ENCODE measurements at regions not wholly inside any gene's neighbourhood (a gene's known extent, or its start where the extent isn't known, plus 50 kb on each side); places are given as distances from the start of the nearest gene placed in this dataset.

DNA sequence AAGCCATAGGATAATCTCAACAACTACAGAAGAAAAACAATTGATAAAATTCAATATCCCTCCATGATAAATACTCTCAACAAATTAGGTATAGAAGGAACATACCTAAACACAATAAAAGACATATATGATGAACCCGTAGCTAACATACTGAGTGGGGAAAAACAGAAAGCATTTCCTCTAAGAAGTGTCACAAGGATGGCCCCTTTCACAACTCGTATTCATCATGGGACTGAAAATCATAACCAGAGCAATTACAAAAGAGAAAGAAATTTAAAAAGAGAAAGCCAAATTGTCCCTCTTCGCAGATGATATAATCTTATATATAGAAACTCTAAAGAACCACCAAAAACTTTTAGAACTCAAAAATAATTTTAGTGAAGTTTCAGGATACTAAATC is 146.3 kb upstream of the RGMB start:
- TF ChIP-seq, protein P1, sequence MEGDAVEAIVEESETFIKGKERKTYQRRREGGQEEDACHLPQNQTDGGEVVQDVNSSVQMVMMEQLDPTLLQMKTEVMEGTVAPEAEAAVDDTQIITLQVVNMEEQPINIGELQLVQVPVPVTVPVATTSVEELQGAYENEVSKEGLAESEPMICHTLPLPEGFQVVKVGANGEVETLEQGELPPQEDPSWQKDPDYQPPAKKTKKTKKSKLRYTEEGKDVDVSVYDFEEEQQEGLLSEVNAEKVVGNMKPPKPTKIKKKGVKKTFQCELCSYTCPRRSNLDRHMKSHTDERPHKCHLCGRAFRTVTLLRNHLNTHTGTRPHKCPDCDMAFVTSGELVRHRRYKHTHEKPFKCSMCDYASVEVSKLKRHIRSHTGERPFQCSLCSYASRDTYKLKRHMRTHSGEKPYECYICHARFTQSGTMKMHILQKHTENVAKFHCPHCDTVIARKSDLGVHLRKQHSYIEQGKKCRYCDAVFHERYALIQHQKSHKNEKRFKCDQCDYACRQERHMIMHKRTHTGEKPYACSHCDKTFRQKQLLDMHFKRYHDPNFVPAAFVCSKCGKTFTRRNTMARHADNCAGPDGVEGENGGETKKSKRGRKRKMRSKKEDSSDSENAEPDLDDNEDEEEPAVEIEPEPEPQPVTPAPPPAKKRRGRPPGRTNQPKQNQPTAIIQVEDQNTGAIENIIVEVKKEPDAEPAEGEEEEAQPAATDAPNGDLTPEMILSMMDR (IDR thresholded peaks at IDR 0.05) = no peak
- TF ChIP-seq POLR2A (IDR thresholded peaks at IDR 0.05) = no peak
